ENCODE measurements at regions not wholly inside any gene's neighbourhood (a gene's known extent, or its start where the extent isn't known, plus 50 kb on each side); places are given as distances from the start of the nearest gene placed in this dataset.
A peak's percentile ranks its signal among the peaks of the same experiment; 100 is the strongest.

DNA sequence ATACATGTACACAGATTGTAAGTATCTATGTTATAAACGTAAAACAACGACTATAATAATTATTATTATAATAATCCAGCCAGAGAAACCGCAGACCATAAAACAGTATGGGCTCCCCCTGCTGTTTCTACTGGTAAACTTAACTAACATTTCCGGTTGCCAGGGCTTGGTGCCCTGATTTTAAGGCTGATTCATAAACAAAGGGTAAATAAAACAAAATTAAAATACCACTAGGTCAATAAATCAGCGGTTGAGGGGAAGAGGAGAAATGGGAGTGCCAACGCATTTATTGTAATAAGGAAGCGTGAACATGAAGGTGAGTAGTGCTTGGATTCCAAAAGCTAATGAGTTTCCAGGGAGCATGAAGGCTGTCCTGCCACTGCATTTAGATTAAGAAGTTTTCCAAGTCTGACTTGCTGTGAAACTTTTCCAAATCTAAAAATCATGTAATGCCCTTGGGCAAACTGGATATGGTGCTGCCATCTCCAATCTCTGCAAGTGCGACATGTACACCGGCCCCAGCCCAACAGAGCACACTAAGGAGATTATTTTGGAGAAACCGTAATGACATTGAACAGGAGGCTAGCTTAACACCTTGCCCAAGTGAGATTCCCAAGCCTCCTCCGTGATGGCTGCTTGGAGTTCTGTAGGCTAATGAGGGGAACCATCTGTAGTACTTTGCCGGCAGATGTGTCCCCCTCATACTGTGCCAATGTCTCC lies 50.7 kb upstream of the HNRNPA3 start:
- TF ChIP-seq, protein P1, sequence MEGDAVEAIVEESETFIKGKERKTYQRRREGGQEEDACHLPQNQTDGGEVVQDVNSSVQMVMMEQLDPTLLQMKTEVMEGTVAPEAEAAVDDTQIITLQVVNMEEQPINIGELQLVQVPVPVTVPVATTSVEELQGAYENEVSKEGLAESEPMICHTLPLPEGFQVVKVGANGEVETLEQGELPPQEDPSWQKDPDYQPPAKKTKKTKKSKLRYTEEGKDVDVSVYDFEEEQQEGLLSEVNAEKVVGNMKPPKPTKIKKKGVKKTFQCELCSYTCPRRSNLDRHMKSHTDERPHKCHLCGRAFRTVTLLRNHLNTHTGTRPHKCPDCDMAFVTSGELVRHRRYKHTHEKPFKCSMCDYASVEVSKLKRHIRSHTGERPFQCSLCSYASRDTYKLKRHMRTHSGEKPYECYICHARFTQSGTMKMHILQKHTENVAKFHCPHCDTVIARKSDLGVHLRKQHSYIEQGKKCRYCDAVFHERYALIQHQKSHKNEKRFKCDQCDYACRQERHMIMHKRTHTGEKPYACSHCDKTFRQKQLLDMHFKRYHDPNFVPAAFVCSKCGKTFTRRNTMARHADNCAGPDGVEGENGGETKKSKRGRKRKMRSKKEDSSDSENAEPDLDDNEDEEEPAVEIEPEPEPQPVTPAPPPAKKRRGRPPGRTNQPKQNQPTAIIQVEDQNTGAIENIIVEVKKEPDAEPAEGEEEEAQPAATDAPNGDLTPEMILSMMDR (IDR thresholded peaks at IDR 0.05 in 4 of 5, conservative IDR thresholded peaks at IDR 0.05 in 1 of 5): peak in 3 of 5 experiments; percentile 10 to 55 (median 43)
- TF ChIP-seq POLR2A (IDR thresholded peaks at IDR 0.05): no peak
